ENCODE measurements at regions not wholly inside any gene's neighbourhood (a gene's known extent, or its start where the extent isn't known, plus 50 kb on each side); places are given as distances from the start of the nearest gene placed in this dataset.

DNA sequence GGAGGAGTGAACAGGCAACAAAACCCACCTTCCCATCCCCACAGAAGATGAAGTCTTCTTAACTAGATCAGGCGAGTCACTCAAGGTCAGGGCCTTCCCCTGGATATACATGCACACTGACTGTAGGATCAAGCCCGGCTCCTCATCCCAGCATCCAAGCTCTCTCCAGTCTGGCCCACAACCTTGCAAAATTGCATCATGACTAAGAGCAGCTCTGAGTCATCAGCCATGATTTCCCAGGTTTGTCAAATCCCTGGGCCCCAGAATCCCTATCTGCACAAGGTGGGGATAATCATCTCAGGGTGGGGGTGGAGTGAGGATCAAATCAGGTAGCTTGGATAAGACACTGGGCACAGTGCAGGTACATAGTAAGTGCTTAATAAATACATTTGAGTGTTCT is 199.3 kb upstream of the GRIK3 start:
- no peaks in the 10 kb centered on the region for H3K4me1 Mint-ChIP-seq (ENCODE audit: low read depth)
- H3K4me3 Mint-ChIP-seq: no peak overlapping the region
- no peak overlapping the region for H3K27ac Mint-ChIP-seq
- no peaks in the 10 kb centered on the region for H3K36me3 Mint-ChIP-seq (ENCODE audit: low read depth)
- H3K9me3 Mint-ChIP-seq: no peaks in the 10 kb centered on the region
- peaks cover 47% of the 10 kb centered on the region for H3K27me3 Mint-ChIP-seq

- Mint-ChIP-seq H3K4me3 (no peak overlapping the region), H3K36me3 (ENCODE audit: low read depth) (no peaks in the 10 kb centered on the region), H3K4me1 (ENCODE audit: low read depth) (no peaks in the 10 kb centered on the region), H3K27me3 (peaks cover 56% of the 10 kb centered on the region), H3K27ac (no peak overlapping the region), H3K9me3 (no peaks in the 10 kb centered on the region)
Measured at GRCh38 chr1:37234941-37235418, 200.7 kb upstream of the GRIK3 start.

DNA sequence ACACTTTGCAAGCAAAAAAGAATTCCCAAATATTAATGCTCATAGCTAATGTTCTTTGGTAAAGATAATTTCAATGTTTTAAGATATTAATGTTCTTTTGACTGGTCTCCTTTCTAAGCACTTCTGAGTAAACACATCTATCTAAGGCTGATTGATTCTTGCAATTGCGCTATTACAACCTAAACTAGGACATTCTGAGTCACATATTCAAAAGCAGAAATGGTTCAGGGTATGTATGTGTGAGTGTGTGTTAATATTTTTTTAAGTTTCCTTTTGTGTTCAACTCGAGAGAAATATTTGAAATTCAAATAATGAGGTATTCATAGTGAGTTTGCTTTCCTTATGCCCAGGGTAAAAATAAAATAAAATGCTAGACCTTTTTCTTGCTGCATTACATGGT is 203.6 kb upstream of the GRIK3 start:
- no peak overlapping the region for H3K4me3 Mint-ChIP-seq
- no peaks in the 10 kb centered on the region for H3K36me3 Mint-ChIP-seq (ENCODE audit: low read depth)
- no peak overlapping the region for H3K27ac Mint-ChIP-seq
- no peaks in the 10 kb centered on the region for H3K4me1 Mint-ChIP-seq (ENCODE audit: low read depth)
- peaks cover 54% of the 10 kb centered on the region for H3K27me3 Mint-ChIP-seq
- H3K9me3 Mint-ChIP-seq: no peaks in the 10 kb centered on the region

GRCh38 chr1:37238364-37239224 is 204.3 kb upstream of the GRIK3 start:
- no peak overlapping the region for H3K4me3 Mint-ChIP-seq
- H3K36me3 Mint-ChIP-seq (ENCODE audit: low read depth): no peaks in the 10 kb centered on the region
- no peak overlapping the region for H3K27ac Mint-ChIP-seq
- H3K9me3 Mint-ChIP-seq: no peaks in the 10 kb centered on the region
- peaks cover 49% of the 10 kb centered on the region for H3K27me3 Mint-ChIP-seq
- no peaks in the 10 kb centered on the region for H3K4me1 Mint-ChIP-seq (ENCODE audit: low read depth)

DNA sequence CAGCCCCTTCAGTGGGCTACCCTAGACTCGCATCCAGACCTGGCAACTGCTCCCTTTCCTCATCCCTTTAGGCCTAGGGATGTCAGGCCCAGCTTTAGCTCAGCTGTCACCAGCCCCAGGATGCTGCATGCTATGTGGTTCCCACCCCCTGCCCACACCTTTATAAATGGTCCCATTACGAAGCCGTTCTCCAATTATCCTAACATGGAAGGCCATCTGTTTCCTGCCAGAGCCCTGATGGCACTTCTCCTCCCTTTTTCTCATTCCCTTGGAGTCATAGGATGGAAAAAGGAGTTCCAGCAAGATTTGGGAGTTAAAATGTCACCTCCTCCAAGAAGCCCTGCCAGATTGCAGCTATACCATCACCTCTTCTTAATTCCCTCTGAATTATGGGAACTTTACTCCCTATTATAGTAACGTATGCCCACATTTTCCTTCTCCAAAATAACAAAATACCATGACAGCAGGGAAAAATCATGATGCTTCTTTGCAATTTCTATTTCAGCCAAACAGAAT is 205.0 kb upstream of the GRIK3 start:
- H3K9me3 Mint-ChIP-seq: no peaks in the 10 kb centered on the region
- H3K27me3 Mint-ChIP-seq: peaks cover 46% of the 10 kb centered on the region
- H3K27ac Mint-ChIP-seq: no peak overlapping the region
- H3K4me1 Mint-ChIP-seq (ENCODE audit: low read depth): no peaks in the 10 kb centered on the region
- H3K36me3 Mint-ChIP-seq (ENCODE audit: low read depth): no peaks in the 10 kb centered on the region
- H3K4me3 Mint-ChIP-seq: no peak overlapping the region

- peaks cover 35% of the 10 kb centered on the region for H3K27me3 Mint-ChIP-seq
- H3K4me1 Mint-ChIP-seq (ENCODE audit: low read depth): no peaks in the 10 kb centered on the region
- H3K27ac Mint-ChIP-seq: no peak overlapping the region
- H3K36me3 Mint-ChIP-seq (ENCODE audit: low read depth): no peaks in the 10 kb centered on the region
- H3K9me3 Mint-ChIP-seq: no peaks in the 10 kb centered on the region
- H3K4me3 Mint-ChIP-seq: no peak overlapping the region
Measured at GRCh38 chr1:37240897-37241296, 206.6 kb upstream of the GRIK3 start.

- peaks cover 22% of the 10 kb centered on the region for H3K27me3 Mint-ChIP-seq
- H3K27ac Mint-ChIP-seq: no peak overlapping the region
- no peak overlapping the region for H3K4me3 Mint-ChIP-seq
- H3K4me1 Mint-ChIP-seq (ENCODE audit: low read depth): no peaks in the 10 kb centered on the region
- no peaks in the 10 kb centered on the region for H3K9me3 Mint-ChIP-seq
- H3K36me3 Mint-ChIP-seq (ENCODE audit: low read depth): no peaks in the 10 kb centered on the region
Measured at GRCh38 chr1:37242501-37242900, 208.2 kb upstream of the GRIK3 start.

- Mint-ChIP-seq H3K4me3 (no peak overlapping the region), H3K27me3 (peaks cover 21% of the 10 kb centered on the region), H3K36me3 (ENCODE audit: low read depth) (no peaks in the 10 kb centered on the region), H3K27ac (no peak overlapping the region), H3K4me1 (ENCODE audit: low read depth) (no peaks in the 10 kb centered on the region), H3K9me3 (no peaks in the 10 kb centered on the region)
Measured at GRCh38 chr1:37243368-37244082, 209.2 kb upstream of the GRIK3 start.

DNA sequence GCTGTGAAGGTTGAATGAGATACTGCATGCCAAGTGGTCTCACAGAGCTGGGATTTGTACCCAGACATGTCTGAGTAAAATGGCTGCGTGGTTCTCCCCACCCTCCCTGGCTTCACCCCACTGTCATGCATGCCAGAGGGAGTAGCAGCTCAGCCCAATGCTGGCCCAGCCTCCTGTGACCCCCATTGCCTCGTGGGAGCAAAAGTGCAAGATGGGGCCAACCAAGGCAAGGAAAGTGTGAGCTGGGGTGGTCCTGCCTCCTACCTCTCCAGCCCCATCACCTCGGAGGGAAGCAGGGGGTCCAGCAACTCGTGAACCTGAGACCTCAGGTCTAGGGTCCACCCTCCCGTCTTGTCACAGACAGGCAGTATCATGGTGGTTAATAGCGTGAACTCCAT is 209.8 kb upstream of the GRIK3 start:
- no peak overlapping the region for H3K27ac Mint-ChIP-seq

DNA sequence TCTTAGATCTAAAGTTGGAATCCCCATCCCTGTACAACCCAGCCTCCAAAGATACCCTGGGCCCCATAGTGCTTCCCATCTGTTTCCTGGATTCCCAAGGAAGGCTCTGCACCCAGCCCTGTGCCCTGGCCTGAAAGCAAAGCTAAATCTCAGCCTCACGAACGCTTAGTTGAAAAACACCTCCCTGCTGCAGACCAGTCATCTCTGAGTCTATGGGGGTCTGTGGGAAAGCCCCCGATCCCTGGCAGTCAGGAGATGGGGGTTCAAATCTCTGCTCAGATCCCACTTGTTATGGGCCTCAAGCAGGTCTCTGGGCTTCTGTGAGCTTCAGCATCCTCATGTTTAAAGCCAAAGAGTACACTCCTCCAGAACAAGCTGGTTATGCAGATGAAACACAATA is 210.5 kb upstream of the GRIK3 start:
- Mint-ChIP-seq H3K27me3 (peaks cover 13% of the 10 kb centered on the region), H3K4me1 (ENCODE audit: low read depth) (no peaks in the 10 kb centered on the region), H3K27ac (no peak overlapping the region), H3K4me3 (no peak overlapping the region), H3K9me3 (no peaks in the 10 kb centered on the region), H3K36me3 (ENCODE audit: low read depth) (no peaks in the 10 kb centered on the region)

More for the DNA sequence above, 209.8 kb upstream of the GRIK3 start:
- peaks cover 20% of the 10 kb centered on the region for H3K27me3 Mint-ChIP-seq
- H3K9me3 Mint-ChIP-seq: no peaks in the 10 kb centered on the region
- H3K4me1 Mint-ChIP-seq (ENCODE audit: low read depth): no peaks in the 10 kb centered on the region
- H3K36me3 Mint-ChIP-seq (ENCODE audit: low read depth): no peaks in the 10 kb centered on the region
- no peak overlapping the region for H3K4me3 Mint-ChIP-seq

GRCh38 chr1:37246631-37247030 is 212.3 kb upstream of the GRIK3 start:
- Mint-ChIP-seq H3K4me1 (ENCODE audit: low read depth) (no peaks in the 10 kb centered on the region), H3K4me3 (no peak overlapping the region), H3K9me3 (no peaks in the 10 kb centered on the region), H3K27me3 (peaks cover 12% of the 10 kb centered on the region), H3K27ac (no peak overlapping the region), H3K36me3 (ENCODE audit: low read depth) (no peaks in the 10 kb centered on the region)

DNA sequence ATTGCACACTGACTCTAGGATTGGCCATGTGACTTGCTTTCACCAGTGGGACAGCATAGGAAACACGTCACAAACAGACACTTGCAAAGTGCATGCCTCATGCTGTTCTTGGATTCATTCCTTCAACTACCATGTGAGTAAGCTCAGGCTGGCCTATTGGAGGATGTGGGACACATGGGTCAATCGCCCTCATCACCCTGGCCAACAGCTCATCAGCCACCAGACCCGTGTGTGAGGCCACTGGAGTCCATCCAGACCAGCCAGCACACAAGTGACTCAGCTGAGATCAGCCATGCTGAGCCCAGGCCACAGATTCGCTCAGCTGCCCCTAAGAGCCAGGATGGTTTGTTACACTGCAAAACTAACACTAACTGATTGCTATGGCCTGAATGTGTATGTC is 216.1 kb upstream of the GRIK3 start:
- Mint-ChIP-seq H3K36me3 (ENCODE audit: low read depth) (no peaks in the 10 kb centered on the region), H3K27me3 (peaks cover 10% of the 10 kb centered on the region), H3K4me3 (no peak overlapping the region), H3K9me3 (no peaks in the 10 kb centered on the region), H3K27ac (no peak overlapping the region), H3K4me1 (ENCODE audit: low read depth) (no peaks in the 10 kb centered on the region)

DNA sequence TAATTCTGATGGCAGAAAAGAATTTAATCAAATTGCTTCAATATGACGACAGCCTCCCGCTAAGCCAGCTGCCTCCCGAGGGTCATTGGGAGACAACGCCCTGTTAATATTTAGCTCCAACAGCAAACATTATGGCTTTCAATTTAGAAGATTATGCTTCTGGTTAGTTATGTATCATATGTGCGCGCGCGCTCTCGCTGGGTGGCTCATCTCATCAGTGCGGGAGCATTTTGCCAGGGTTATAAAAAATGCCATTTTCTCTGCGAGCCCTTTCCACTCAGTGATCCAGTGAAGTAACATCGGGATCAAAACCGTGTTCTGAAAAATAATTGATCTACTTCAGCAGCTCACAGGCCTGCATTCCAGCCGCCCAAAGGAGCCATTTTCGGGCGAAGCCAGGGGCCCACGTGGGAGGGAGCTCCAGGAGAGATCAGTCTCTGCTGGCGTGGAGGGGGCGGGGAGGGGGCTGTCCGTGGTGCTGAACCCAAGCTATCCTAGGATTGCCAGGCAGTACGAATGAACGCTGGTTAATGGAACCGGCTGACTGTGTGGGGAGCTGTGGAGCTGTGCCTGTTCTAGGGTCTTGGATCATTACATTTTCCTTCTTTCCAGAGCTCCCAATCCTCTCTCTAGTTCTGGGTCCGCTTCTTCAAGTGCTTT is 219.1 kb upstream of the ZC3H12A start:
- Mint-ChIP-seq H3K4me3 (no peak overlapping the region), H3K4me1 (ENCODE audit: low read depth) (no peaks in the 10 kb centered on the region), H3K9me3 (no peaks in the 10 kb centered on the region), H3K27me3 (peaks cover 37% of the 10 kb centered on the region), H3K27ac (no peak overlapping the region), H3K36me3 (ENCODE audit: low read depth) (no peaks in the 10 kb centered on the region)

- Mint-ChIP-seq H3K9me3 (no peaks in the 10 kb centered on the region), H3K36me3 (ENCODE audit: low read depth) (no peaks in the 10 kb centered on the region), H3K27me3 (peaks cover 40% of the 10 kb centered on the region), H3K4me1 (ENCODE audit: low read depth) (no peaks in the 10 kb centered on the region), H3K27ac (no peak overlapping the region), H3K4me3 (no peak overlapping the region)
Measured at GRCh38 chr1:37255868-37256267, 218.5 kb upstream of the ZC3H12A start.

- H3K27me3 Mint-ChIP-seq: peaks cover 53% of the 10 kb centered on the region
- no peaks in the 10 kb centered on the region for H3K36me3 Mint-ChIP-seq (ENCODE audit: low read depth)
- no peaks in the 10 kb centered on the region for H3K9me3 Mint-ChIP-seq
- no peak overlapping the region for H3K27ac Mint-ChIP-seq
- no peak overlapping the region for H3K4me3 Mint-ChIP-seq
- no peaks in the 10 kb centered on the region for H3K4me1 Mint-ChIP-seq (ENCODE audit: low read depth)
Measured at GRCh38 chr1:37257646-37258045, 216.7 kb upstream of the ZC3H12A start.
